Esophagus squamous epithelium (tissue), 4 donors: ENCODE measurements at regions not wholly inside any gene's neighbourhood (a gene's known extent, or its start where the extent isn't known, plus 50 kb on each side); places are given as distances from the start of the nearest gene placed in this dataset.

Experiments used
- POLR2A ChIP-seq, 4 donors: fragments of 450-650 bp; IDR thresholded peaks; one replicate each; pipeline ENCODE4 v1.6.1; 2017; ENCODE audit warnings: antibody characterized with exemption in 4 of 4, mild to moderate bottlenecking in 4 of 4, moderate library complexity in 3 of 4
- TF ChIP-seq, protein P1 (sequence below), 6 experiments: fragments of 450-650 bp in 4 of 6; fragments of 200-600 bp in 2 of 6; sonication (generic) in 2 of 6; IDR thresholded peaks; one replicate each; pipeline ENCODE4 v1.5.1; 2016 to 2019; ENCODE audit warnings: antibody characterized with exemption in 6 of 6, mild to moderate bottlenecking in 4 of 6, moderate library complexity in 4 of 6

DNA sequence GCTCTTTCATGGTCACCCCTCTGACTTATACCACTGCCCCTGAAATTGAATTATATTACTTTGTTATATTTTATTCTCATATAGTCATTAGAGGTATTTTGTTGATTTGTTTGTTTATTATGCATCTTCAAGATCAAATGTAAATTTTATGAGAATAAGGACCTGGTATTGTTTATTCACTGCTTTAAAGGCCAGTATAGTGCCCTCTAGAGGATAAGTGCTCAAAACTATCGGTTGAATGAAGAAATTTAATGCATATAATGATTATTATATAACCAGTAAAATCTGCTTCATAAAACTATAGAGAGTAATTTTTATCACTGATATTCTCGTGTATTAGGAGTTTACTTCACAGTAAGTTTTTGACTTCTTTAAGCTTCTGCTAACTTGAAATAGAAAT is 1401.9 kb downstream of the SLITRK1 start:
- TF ChIP-seq, protein P1, sequence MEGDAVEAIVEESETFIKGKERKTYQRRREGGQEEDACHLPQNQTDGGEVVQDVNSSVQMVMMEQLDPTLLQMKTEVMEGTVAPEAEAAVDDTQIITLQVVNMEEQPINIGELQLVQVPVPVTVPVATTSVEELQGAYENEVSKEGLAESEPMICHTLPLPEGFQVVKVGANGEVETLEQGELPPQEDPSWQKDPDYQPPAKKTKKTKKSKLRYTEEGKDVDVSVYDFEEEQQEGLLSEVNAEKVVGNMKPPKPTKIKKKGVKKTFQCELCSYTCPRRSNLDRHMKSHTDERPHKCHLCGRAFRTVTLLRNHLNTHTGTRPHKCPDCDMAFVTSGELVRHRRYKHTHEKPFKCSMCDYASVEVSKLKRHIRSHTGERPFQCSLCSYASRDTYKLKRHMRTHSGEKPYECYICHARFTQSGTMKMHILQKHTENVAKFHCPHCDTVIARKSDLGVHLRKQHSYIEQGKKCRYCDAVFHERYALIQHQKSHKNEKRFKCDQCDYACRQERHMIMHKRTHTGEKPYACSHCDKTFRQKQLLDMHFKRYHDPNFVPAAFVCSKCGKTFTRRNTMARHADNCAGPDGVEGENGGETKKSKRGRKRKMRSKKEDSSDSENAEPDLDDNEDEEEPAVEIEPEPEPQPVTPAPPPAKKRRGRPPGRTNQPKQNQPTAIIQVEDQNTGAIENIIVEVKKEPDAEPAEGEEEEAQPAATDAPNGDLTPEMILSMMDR (IDR thresholded peaks at IDR 0.05): no peak
- TF ChIP-seq POLR2A (IDR thresholded peaks at IDR 0.05): no peak
